ENCODE measurements at regions not wholly inside any gene's neighbourhood (a gene's known extent, or its start where the extent isn't known, plus 50 kb on each side); places are given as distances from the start of the nearest gene placed in this dataset.

DNA sequence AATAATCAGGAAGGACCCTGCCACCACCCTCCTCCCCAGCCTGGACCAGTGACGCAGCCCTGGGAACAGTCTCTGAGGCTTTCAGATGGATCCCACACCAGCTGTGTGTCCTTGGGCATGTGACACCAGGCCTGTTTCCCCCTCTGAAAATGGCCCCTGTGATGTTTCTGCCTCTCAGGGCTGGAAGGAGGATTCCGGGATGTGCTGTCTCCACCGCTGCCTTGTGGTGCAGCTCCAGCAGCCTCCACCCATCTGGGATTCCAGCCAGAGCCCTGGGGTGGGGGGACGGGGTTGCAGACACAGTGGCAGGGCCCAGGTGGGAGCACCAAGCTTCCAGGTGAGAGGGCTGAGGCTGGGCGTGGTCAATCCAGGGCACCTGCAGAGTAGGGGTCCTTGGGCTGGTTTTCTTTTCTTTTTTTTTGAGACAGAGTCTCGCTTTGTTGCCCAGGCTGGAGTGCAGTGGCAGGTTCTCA, 179.7 kb upstream of the IER5L start:
- Histone ChIP-seq H3K36me3 (replicated peaks in 1 of 2; ENCODE audit: control insufficient read depth in 1 of 2, insufficient read depth in 2 of 2, low read length in 1 of 2) (no peaks in the 10 kb centered on the region), H2AFZ (ENCODE audit: low read depth) (no peak overlapping the region), H3F3A (replicated peaks; ENCODE audit: insufficient read depth) (no peaks in the 10 kb centered on the region), H3K27ac (ENCODE audit: low read depth in 2 of 2, low read length in 1 of 2) (no peak overlapping the region), H3K9me2 (no peaks in the 10 kb centered on the region), H3K4me1 (ENCODE audit: control insufficient read depth in 1 of 2, insufficient read depth in 2 of 2, low read depth in 1 of 2, low read length in 1 of 2) (peaks cover 0 to 12% of the 10 kb centered on the region in 2 experiments; a peak in 1 of 4 replicates), H3K4me3 (ENCODE audit: low read depth in 2 of 2, low read length in 1 of 2) (no peak overlapping the region), H4K20me1 (ENCODE audit: insufficient read depth) (no peaks in the 10 kb centered on the region), H3K79me2 (ENCODE audit: insufficient read depth) (no peaks in the 10 kb centered on the region), H3K27me3 (ENCODE audit: insufficient read depth) (no peaks in the 10 kb centered on the region), H3K9ac (no peak overlapping the region), H3K4me2 (no peak overlapping the region), H3K9me3 (no peaks in the 10 kb centered on the region)
- POLR2A ChIA-PET: no interaction called here
- TF ChIP-seq, protein P1, sequence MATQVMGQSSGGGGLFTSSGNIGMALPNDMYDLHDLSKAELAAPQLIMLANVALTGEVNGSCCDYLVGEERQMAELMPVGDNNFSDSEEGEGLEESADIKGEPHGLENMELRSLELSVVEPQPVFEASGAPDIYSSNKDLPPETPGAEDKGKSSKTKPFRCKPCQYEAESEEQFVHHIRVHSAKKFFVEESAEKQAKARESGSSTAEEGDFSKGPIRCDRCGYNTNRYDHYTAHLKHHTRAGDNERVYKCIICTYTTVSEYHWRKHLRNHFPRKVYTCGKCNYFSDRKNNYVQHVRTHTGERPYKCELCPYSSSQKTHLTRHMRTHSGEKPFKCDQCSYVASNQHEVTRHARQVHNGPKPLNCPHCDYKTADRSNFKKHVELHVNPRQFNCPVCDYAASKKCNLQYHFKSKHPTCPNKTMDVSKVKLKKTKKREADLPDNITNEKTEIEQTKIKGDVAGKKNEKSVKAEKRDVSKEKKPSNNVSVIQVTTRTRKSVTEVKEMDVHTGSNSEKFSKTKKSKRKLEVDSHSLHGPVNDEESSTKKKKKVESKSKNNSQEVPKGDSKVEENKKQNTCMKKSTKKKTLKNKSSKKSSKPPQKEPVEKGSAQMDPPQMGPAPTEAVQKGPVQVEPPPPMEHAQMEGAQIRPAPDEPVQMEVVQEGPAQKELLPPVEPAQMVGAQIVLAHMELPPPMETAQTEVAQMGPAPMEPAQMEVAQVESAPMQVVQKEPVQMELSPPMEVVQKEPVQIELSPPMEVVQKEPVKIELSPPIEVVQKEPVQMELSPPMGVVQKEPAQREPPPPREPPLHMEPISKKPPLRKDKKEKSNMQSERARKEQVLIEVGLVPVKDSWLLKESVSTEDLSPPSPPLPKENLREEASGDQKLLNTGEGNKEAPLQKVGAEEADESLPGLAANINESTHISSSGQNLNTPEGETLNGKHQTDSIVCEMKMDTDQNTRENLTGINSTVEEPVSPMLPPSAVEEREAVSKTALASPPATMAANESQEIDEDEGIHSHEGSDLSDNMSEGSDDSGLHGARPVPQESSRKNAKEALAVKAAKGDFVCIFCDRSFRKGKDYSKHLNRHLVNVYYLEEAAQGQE (IDR thresholded peaks at IDR 0.05; ENCODE audit: low read depth, low read length): no peak
- TF ChIP-seq, protein P2, sequence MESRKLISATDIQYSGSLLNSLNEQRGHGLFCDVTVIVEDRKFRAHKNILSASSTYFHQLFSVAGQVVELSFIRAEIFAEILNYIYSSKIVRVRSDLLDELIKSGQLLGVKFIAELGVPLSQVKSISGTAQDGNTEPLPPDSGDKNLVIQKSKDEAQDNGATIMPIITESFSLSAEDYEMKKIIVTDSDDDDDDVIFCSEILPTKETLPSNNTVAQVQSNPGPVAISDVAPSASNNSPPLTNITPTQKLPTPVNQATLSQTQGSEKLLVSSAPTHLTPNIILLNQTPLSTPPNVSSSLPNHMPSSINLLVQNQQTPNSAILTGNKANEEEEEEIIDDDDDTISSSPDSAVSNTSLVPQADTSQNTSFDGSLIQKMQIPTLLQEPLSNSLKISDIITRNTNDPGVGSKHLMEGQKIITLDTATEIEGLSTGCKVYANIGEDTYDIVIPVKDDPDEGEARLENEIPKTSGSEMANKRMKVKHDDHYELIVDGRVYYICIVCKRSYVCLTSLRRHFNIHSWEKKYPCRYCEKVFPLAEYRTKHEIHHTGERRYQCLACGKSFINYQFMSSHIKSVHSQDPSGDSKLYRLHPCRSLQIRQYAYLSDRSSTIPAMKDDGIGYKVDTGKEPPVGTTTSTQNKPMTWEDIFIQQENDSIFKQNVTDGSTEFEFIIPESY (IDR thresholded peaks at IDR 0.05; ENCODE audit: borderline replicate concordance, low read depth): no peak
- TF ChIP-seq SMC3 (IDR thresholded peaks at IDR 0.05; ENCODE audit: low read depth, low read length): no peak
- TF ChIP-seq, protein P3, sequence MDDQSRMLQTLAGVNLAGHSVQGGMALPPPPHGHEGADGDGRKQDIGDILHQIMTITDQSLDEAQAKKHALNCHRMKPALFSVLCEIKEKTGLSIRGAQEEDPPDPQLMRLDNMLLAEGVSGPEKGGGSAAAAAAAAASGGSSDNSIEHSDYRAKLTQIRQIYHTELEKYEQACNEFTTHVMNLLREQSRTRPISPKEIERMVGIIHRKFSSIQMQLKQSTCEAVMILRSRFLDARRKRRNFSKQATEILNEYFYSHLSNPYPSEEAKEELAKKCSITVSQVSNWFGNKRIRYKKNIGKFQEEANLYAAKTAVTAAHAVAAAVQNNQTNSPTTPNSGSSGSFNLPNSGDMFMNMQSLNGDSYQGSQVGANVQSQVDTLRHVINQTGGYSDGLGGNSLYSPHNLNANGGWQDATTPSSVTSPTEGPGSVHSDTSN (IDR thresholded peaks at IDR 0.05): no peak
- no peak for TF ChIP-seq NRF1 (IDR thresholded peaks at IDR 0.05; ENCODE audit: low read depth, low read length)
- TF ChIP-seq FOSL2 (IDR thresholded peaks at IDR 0.05; ENCODE audit: borderline replicate concordance, low read depth): no peak
- no peak for TF ChIP-seq GABPA (IDR thresholded peaks at IDR 0.05; ENCODE audit: low read depth)
- TF ChIP-seq MXI1 (IDR thresholded peaks at IDR 0.05; ENCODE audit: low read depth, low read length): no peak
- TF ChIP-seq, protein P4, sequence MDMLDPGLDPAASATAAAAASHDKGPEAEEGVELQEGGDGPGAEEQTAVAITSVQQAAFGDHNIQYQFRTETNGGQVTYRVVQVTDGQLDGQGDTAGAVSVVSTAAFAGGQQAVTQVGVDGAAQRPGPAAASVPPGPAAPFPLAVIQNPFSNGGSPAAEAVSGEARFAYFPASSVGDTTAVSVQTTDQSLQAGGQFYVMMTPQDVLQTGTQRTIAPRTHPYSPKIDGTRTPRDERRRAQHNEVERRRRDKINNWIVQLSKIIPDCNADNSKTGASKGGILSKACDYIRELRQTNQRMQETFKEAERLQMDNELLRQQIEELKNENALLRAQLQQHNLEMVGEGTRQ (IDR thresholded peaks at IDR 0.05; ENCODE audit: borderline replicate concordance, low read depth, low read length): no peak
- TF ChIP-seq POLR2AphosphoS5 (IDR thresholded peaks at IDR 0.05; ENCODE audit: low read depth, low read length): no peak
- TF ChIP-seq NFIC (IDR thresholded peaks at IDR 0.05; ENCODE audit: borderline replicate concordance): no peak
- no peak for TF ChIP-seq FOXM1 (IDR thresholded peaks at IDR 0.05; ENCODE audit: low read depth)
- TF ChIP-seq RFX5 (IDR thresholded peaks at IDR 0.05; ENCODE audit: low read length): no peak
- no peak for TF ChIP-seq RCOR1 (IDR thresholded peaks at IDR 0.05; ENCODE audit: low read length)
- WGBS (ENCODE audit: low lambda C conversion rate): 100% methylated on average over 2 of the region's 6 CpGs
- CTCF ChIA-PET: no interaction called here
- no peak for DNase-seq
